RWPE2 (cell line): ENCODE measurements at regions not wholly inside any gene's neighbourhood (a gene's known extent, or its start where the extent isn't known, plus 50 kb on each side); places are given as distances from the start of the nearest gene placed in this dataset.

Experiments used
- ATAC-seq: fragments of 200-7000 bp; cut with Tn5 transposase; 3 replicates; pipeline ENCODE4 v1.9.1; 2021; ENCODE audit warnings: low read depth
- DNase-seq: peaks from one replicate; pipeline ENCODE4 v3.0.0-alpha.2; 2020; ENCODE audit warnings: low spot score
- H3K27ac ChIP-seq: fragments of 450-650 bp; 2 replicates; pipeline ENCODE4 v1.5.1; 2017; ENCODE audit warnings: mild to moderate bottlenecking; ENCODE audit not compliant: poor library complexity, severe bottlenecking
- H3K27me3 ChIP-seq: fragments of 250-450 bp; sonication (Bioruptor Pico); 2 replicates; pipeline ENCODE4 v1.5.1; 2021; ENCODE audit warnings: mild to moderate bottlenecking, moderate library complexity; ENCODE audit not compliant: insufficient read depth, poor library complexity, severe bottlenecking
- H3K36me3 ChIP-seq: fragments of 250-450 bp; sonication (Bioruptor Pico); 2 replicates; pipeline ENCODE4 v1.5.1; 2020; ENCODE audit warnings: low read depth, mild to moderate bottlenecking, moderate library complexity
- H3K4me1 ChIP-seq: fragments of 250-450 bp; sonication (Bioruptor Pico); 2 replicates; pipeline ENCODE4 v1.5.1; 2021; ENCODE audit warnings: mild to moderate bottlenecking, moderate library complexity; ENCODE audit not compliant: insufficient read depth, poor library complexity, severe bottlenecking
- H3K4me3 ChIP-seq: fragments of 250-450 bp; sonication (Bioruptor Pico); 2 replicates; pipeline ENCODE4 v1.5.1; 2021; ENCODE audit warnings: mild to moderate bottlenecking, moderate library complexity; ENCODE audit not compliant: severe bottlenecking
- H3K9me3 ChIP-seq: fragments of 250-450 bp; sonication (Bioruptor Pico); 2 replicates; pipeline ENCODE4 v1.5.1; 2021; ENCODE audit warnings: mild to moderate bottlenecking, moderate library complexity; ENCODE audit not compliant: severe bottlenecking
- CTCF ChIP-seq: fragments of 450-650 bp; IDR thresholded peaks from one replicate; pipeline ENCODE4 v1.5.1; 2017; ENCODE audit warnings: mild to moderate bottlenecking, moderate library complexity; ENCODE audit not compliant: poor library complexity, severe bottlenecking

- no peak for TF ChIP-seq CTCF
- no peak for DNase-seq
- Histone ChIP-seq H3K27ac (no peak overlapping the region), H3K27me3 (no peaks in the 10 kb centered on the region), H3K4me3 (no peak overlapping the region), H3K9me3 (no peaks in the 10 kb centered on the region), H3K36me3 (no peaks in the 10 kb centered on the region), H3K4me1 (no peaks in the 10 kb centered on the region)
- ATAC-seq = peak; percentile 38; the same call in 1 of the 3 replicates
These were observed 62.9 kb upstream of the SPRED1 start for GRCh38 chr15:38189671-38190295.

DNA sequence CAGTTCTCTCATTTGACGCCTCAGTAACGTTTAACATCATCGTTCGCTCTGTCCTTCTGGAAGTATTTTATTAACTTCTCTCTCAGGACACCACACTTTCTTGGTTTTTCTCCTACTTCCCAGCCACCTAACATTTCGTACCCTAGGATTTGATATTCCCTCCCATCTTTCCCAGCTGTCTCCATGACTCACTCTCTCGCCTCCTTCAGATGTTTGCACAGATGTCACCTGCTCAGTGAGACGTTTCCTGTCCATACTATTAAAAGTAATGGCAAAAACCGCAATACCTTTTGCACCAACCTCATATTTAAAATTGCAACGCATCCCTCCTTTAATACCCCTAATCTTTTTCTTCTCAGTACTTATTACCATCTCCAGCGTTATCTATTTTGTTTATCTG, 62.1 kb upstream of the SPRED1 start:
- Histone ChIP-seq H3K36me3 (no peaks in the 10 kb centered on the region), H3K27me3 (no peaks in the 10 kb centered on the region), H3K27ac (no peak overlapping the region), H3K4me1 (no peaks in the 10 kb centered on the region), H3K9me3 (no peaks in the 10 kb centered on the region), H3K4me3 (no peak overlapping the region)
- peak; percentile 65 for ATAC-seq
- DNase-seq = no peak
- no peak for TF ChIP-seq CTCF

DNA sequence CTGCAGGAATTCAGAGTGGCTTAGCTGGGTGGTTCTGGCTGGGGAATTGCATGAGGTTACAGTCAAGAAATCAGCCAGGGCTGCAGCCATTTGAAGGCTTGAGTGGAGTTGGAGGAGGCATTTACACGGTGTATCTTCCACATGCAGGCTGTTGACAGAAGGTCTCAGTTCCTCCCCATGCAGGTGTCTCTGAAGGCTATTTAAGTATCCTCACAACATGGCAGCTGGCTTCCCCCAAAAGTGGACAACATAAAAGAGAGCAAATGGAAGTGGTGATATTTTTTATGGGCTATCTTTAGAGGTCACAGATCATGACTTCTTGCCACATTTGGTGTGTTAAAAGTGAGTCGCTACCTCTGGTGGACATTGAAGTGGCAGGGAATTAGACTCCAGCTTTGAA, 60.1 kb upstream of the SPRED1 start:
- H3K27me3 ChIP-seq = no peaks in the 10 kb centered on the region
- TF ChIP-seq CTCF = no peak
- no peak overlapping the region for H3K4me3 ChIP-seq
- ATAC-seq (no peak), DNase-seq (no peak)
- no peaks in the 10 kb centered on the region for H3K9me3 ChIP-seq
- no peak overlapping the region for H3K27ac ChIP-seq
- H3K36me3 ChIP-seq = no peaks in the 10 kb centered on the region
- no peaks in the 10 kb centered on the region for H3K4me1 ChIP-seq

- Histone ChIP-seq H3K9me3 (no peaks in the 10 kb centered on the region), H3K4me1 (no peaks in the 10 kb centered on the region), H3K27me3 (no peaks in the 10 kb centered on the region), H3K36me3 (no peaks in the 10 kb centered on the region), H3K27ac (no peak overlapping the region), H3K4me3 (no peak overlapping the region)
- ATAC-seq (0 out of 3 replicates have a peak, but pooled peaks have one; percentile 29), DNase-seq (no peak)
- TF ChIP-seq CTCF = no peak
These were observed 59.1 kb upstream of the SPRED1 start for GRCh38 chr15:38193496-38193895.

DNA sequence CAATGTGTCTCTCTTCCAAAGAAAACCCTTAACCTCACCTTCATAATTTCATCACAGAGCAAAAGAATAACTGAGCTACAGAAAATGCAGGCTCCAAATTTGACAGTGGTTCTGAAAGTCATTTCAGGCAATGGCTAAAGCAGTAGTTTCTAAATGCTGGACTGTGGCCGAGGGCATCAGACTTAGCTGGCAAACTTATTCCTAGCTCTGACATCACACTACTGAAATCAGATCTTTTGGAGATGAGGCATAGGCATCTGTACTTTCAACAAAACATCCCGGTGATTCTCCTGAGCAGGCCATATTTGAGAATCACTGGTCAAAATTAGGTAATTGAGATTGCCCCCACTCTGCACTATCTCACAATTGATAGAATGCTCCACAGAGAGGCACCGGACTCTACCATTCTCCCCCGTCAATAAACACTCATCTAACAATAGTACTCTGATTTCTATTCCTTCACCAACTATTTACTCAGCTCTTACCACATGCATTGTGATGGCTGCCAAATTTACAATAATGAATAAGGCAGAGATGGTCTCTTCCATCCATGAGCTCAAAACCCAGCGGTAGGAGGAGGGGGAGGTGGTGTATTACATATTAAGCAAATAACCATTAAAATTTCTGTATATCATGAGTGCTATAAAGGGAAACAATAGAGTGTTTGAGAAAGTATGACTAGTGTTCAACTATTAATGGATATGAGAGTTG, 57.3 kb upstream of the SPRED1 start:
- H3K4me1 ChIP-seq = no peaks in the 10 kb centered on the region
- ATAC-seq (no peak), DNase-seq (no peak)
- no peaks in the 10 kb centered on the region for H3K27me3 ChIP-seq
- no peak overlapping the region for H3K4me3 ChIP-seq
- no peaks in the 10 kb centered on the region for H3K9me3 ChIP-seq
- no peaks in the 10 kb centered on the region for H3K36me3 ChIP-seq
- H3K27ac ChIP-seq = no peak overlapping the region
- no peak for TF ChIP-seq CTCF
